Pancreas (tissue), 10 donors: ENCODE measurements at regions not wholly inside any gene's neighbourhood (a gene's known extent, or its start where the extent isn't known, plus 50 kb on each side); places are given as distances from the start of the nearest gene placed in this dataset.

ENCODE experiments used
- ATAC-seq, 4 donors: fragments of 200-7000 bp; cut with Tn5 transposase; one replicate each; pipeline versions ENCODE4 v1.8.0 to v1.9.1; 2020; ENCODE audit warnings: mild to moderate bottlenecking in 4 of 4, moderate library complexity in 4 of 4
- DNase-seq, 6 donors: peaks; one replicate each; pipeline ENCODE4 v3.0.0-alpha.2; 2020
- FAIRE-seq: peaks from 2 replicates; lab custom pipeline; 2012; peaks lifted over from hg19 to GRCh38; lab: Jason Lieb, UNC
- H3K27ac ChIP-seq, 4 donors: fragments of 200-600 bp; sonication (generic); 1 replicate in 3 of 4; 2 replicates in 1 of 4; pipeline versions ENCODE4 v1.5.0 to v1.8.0; 2020
- H3K27me3 ChIP-seq, 4 donors: fragments of 200-600 bp; one replicate each; pipeline ENCODE4 v1.8.0; 2021
- H3K36me3 ChIP-seq, 3 donors: fragments of 200-600 bp; sonication (generic) in 1 of 3; one replicate each; pipeline versions ENCODE4 v1.5.0 to v1.8.0; 2020 to 2021
- H3K4me1 ChIP-seq, 3 donors: fragments of 200-600 bp; one replicate each; pipeline ENCODE4 v1.8.0; 2021
- H3K4me3 ChIP-seq, 4 donors: fragments of 200-600 bp; sonication (generic) in 2 of 4; one replicate each; pipeline versions ENCODE4 v1.5.0 to v1.8.0; 2020 to 2021
- H3K9me3 ChIP-seq, 4 donors: fragments of 200-600 bp; one replicate each; pipeline ENCODE4 v1.8.0; 2021
- WGBS, 2 donors: extraction: QIAGEN DNeasy Blood & Tissue Kit; methylation state at CpG; one replicate each; pipeline ENCODE4 v1.1.7; 2013; 5-methylcytosine and 5-hydroxymethylcytosine counted together
- intact Hi-C, 3 donors: fragments of 100-400 bp; cut with DNase I; formaldehyde crosslinking; loops; one replicate each; pipeline versions ENCODE4 v1.11.1 to v1.14.2; 2022
- TF ChIP-seq, protein P1 (sequence below), 4 donors: fragments of 200-600 bp; sonication (generic) in 3 of 4; IDR thresholded peaks; one replicate each; pipeline versions ENCODE4 v1.5.0 to v1.8.0; 2021; ENCODE audit warnings: antibody characterized with exemption in 4 of 4
- donor health status: healthy with polysubstance abuse.
- donor health status: DM: no; HTN: no; CAD: no; lungs with moderate emphysema.
- donor health status: DM: no; HTN: no; CAD: no.
- donor health status: control.
- donor health status: control.
- donor health status: Bipolar disorder and iron deficiency.
- donor health status: DM: yes; HTN: yes; CAD: no.
- donor health status: DM: no; HTN: no; CAD: no.
- donor health status: DM: no; HTN: no; CAD: no.
- donor health status: DM: yes; HTN: yes; CAD: no.

DNA sequence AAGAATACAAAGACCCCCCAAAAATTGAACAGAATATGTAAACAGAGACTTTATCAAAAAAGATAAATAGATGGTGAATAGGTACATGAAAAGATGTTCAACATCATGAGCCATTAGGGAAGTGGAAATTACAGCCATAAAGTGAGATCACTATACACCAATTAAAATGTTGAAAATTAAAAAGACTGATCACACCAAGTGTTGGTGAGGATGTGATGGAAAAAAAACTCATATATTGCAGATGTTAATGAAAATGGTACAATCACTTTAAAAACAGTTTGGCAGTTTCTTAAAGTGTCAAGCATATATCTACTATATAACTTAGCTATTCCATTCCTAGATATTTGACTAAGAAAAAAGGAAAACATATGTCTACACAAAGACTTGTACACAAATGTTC is 280.5 kb downstream of the DHX35 start:
- H3K27ac ChIP-seq, result no peak overlapping the region
- no peaks in the 10 kb centered on the region for H3K4me1 ChIP-seq
- no peak overlapping the region for H3K4me3 ChIP-seq
- no peaks in the 10 kb centered on the region for H3K36me3 ChIP-seq
- no peaks in the 10 kb centered on the region for H3K9me3 ChIP-seq
- TF ChIP-seq, protein P1, sequence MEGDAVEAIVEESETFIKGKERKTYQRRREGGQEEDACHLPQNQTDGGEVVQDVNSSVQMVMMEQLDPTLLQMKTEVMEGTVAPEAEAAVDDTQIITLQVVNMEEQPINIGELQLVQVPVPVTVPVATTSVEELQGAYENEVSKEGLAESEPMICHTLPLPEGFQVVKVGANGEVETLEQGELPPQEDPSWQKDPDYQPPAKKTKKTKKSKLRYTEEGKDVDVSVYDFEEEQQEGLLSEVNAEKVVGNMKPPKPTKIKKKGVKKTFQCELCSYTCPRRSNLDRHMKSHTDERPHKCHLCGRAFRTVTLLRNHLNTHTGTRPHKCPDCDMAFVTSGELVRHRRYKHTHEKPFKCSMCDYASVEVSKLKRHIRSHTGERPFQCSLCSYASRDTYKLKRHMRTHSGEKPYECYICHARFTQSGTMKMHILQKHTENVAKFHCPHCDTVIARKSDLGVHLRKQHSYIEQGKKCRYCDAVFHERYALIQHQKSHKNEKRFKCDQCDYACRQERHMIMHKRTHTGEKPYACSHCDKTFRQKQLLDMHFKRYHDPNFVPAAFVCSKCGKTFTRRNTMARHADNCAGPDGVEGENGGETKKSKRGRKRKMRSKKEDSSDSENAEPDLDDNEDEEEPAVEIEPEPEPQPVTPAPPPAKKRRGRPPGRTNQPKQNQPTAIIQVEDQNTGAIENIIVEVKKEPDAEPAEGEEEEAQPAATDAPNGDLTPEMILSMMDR (IDR thresholded peaks at IDR 0.05), result no peak
- DNase-seq (no peak), FAIRE-seq (no peak), ATAC-seq (no peak)
- intact Hi-C loops, result no loop called here
- H3K27me3 ChIP-seq, result no peaks in the 10 kb centered on the region

DNA sequence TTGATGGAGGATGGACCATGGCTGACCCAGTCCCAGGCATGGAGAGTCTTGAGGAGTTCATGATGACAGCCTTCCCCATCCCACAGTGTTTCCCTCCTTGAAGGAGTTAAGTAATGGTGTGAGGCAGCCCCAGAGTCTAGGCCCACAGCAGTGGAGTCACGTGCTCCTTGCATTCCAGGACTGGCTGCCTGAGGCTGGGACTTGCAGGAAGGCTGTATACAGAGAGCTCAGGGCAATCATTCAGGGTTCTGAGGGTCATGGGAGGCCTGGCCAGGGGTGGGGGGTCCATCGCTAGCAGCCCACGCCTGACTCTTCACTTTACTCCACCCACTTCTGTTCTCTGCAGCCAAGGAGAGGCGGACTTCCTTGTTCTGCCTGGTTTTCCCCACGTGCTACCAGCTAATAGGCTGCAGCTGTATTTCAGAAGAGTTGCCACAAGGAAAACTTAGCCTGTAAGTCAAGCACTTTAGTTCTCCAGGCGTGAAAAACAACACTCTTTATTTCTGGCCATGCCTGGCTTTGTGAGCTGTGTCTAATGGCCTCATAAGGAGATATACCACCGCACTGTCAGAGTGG is 272.5 kb downstream of the DHX35 start:
- FAIRE-seq, result no peak
- TF ChIP-seq, protein P1 (IDR thresholded peaks at IDR 0.05), result no peak
- WGBS, 2 donors, result 54 to 57% methylated on average over 7 of the region's 7 CpGs
- DNase-seq, result no peak
- H3K27me3 ChIP-seq, result no peaks in the 10 kb centered on the region
- no peak overlapping the region for H3K27ac ChIP-seq
- no peak overlapping the region for H3K4me3 ChIP-seq
- H3K36me3 ChIP-seq, result no peaks in the 10 kb centered on the region
- no peak for ATAC-seq
- intact Hi-C loops, result no loop called here
- H3K4me1 ChIP-seq, result no peaks in the 10 kb centered on the region
- no peaks in the 10 kb centered on the region for H3K9me3 ChIP-seq

GRCh38 chr20:39233755-39234154 is 271.6 kb downstream of the DHX35 start:
- ATAC-seq, result no peak
- Histone ChIP-seq H3K27ac (no peak overlapping the region), H3K9me3 (no peaks in the 10 kb centered on the region), H3K36me3 (no peaks in the 10 kb centered on the region), H3K4me1 (no peaks in the 10 kb centered on the region), H3K27me3 (no peaks in the 10 kb centered on the region), H3K4me3 (no peak overlapping the region)
- TF ChIP-seq, protein P1 (IDR thresholded peaks at IDR 0.05), result no peak
- FAIRE-seq, result no peak
- DNase-seq, result no peak
- 76 to 85% methylated on average over 4 of the region's 4 CpGs for WGBS, 2 donors
- intact Hi-C loops, result no loop called here

GRCh38 chr20:39227416-39227815 is 265.3 kb downstream of the DHX35 start:
- H3K27ac ChIP-seq, result no peak overlapping the region
- no peaks in the 10 kb centered on the region for H3K36me3 ChIP-seq
- ATAC-seq (no peak), FAIRE-seq (no peak), DNase-seq (no peak)
- H3K4me3 ChIP-seq, result no peak overlapping the region
- no peaks in the 10 kb centered on the region for H3K9me3 ChIP-seq
- TF ChIP-seq, protein P1 (IDR thresholded peaks at IDR 0.05), result no peak
- intact Hi-C loops, result no loop called here
- H3K4me1 ChIP-seq, result no peaks in the 10 kb centered on the region
- H3K27me3 ChIP-seq, result no peaks in the 10 kb centered on the region
- 37 to 46% methylated on average over 7 of the region's 7 CpGs for WGBS, 2 donors

DNA sequence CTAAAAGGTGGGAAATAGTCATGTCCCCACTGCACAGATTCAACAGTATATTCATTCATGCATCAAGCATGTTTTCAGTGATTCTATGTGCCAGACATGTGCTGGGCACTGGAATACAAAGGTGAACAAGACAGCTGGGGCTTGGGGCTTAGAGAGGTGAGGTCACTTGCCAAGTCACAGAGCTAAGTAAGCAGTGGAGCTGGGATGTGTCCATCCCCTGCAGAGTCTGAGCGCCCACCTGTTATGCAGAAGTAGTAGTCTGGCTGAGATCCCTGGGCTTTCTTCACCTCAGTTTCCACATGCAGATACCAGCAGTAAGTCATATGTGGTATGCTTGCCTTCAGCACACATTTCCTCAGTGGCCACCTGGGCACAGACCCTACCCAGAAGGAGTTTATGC is 263.8 kb downstream of the DHX35 start:
- Histone ChIP-seq H3K4me3 (no peak overlapping the region), H3K27me3 (peaks cover 0 to 9% (median 0%) of the 10 kb centered on the region in 4 donors), H3K4me1 (no peaks in the 10 kb centered on the region), H3K27ac (no peak overlapping the region), H3K9me3 (no peaks in the 10 kb centered on the region), H3K36me3 (no peaks in the 10 kb centered on the region)
- no peak for FAIRE-seq
- DNase-seq, result no peak
- 67 to 77% methylated on average over 1 of the region's 1 CpG for WGBS, 2 donors
- ATAC-seq, result no peak
- intact Hi-C loops, result no loop called here
- TF ChIP-seq, protein P1 (IDR thresholded peaks at IDR 0.05), result no peak
